Sigmoid colon (tissue), 6 donors: ENCODE measurements at regions not wholly inside any gene's neighbourhood (a gene's known extent, or its start where the extent isn't known, plus 50 kb on each side); places are given as distances from the start of the nearest gene placed in this dataset.

Source experiments
- DNase-seq: peaks from one replicate; pipeline ENCODE4 v3.0.0-alpha.2; 2019
- H3K27ac ChIP-seq, 4 donors: fragments of 200-600 bp; sonication (generic); one replicate each; pipeline ENCODE4 v1.5.1; 2016 to 2019; ENCODE audit warnings: mild to moderate bottlenecking in 1 of 4
- H3K27me3 ChIP-seq, 3 donors: fragments of 200-600 bp; sonication (generic); one replicate each; pipeline ENCODE4 v1.5.1; 2019; ENCODE audit warnings: mild to moderate bottlenecking in 1 of 3
- H3K36me3 ChIP-seq, 4 donors: fragments of 200-600 bp; sonication (generic); one replicate each; pipeline ENCODE4 v1.5.1; 2016 to 2019
- H3K4me1 ChIP-seq, 4 donors: fragments of 200-600 bp; sonication (generic); one replicate each; pipeline ENCODE4 v1.5.1; 2017 to 2019
- H3K4me3 ChIP-seq, 4 donors: fragments of 200-600 bp; sonication (generic); one replicate each; pipeline ENCODE4 v1.5.1; 2017 to 2019; ENCODE audit warnings: mild to moderate bottlenecking in 2 of 4, moderate library complexity in 1 of 4
- H3K9me3 ChIP-seq, 4 donors: fragments of 200-600 bp in 3 of 4; sonication (generic) in 3 of 4; one replicate each; pipeline versions ENCODE4 v1.5.1 to v1.6.1; 2013 to 2019
- EP300 ChIP-seq, 4 donors: sonication (generic); formaldehyde crosslinking; IDR thresholded peaks; one replicate each; pipeline ENCODE4 v1.6.1; 2017; ENCODE audit warnings: antibody characterized with exemption in 4 of 4
- POLR2A ChIP-seq, 2 donors: fragments of 450-650 bp; IDR thresholded peaks; one replicate each; pipeline ENCODE4 v1.6.1; 2016; ENCODE audit warnings: antibody characterized with exemption in 2 of 2, mild to moderate bottlenecking in 2 of 2, moderate library complexity in 2 of 2
- POLR2AphosphoS5 ChIP-seq, 4 donors: sonication (generic); formaldehyde crosslinking; IDR thresholded peaks; one replicate each; pipeline ENCODE4 v1.6.1; 2017; ENCODE audit warnings: antibody characterized with exemption in 4 of 4
- WGBS, 2 donors: extraction: QIAGEN DNeasy Blood & Tissue Kit; methylation state at CpG; one replicate each; pipeline ENCODE4 v1.1.7; 2013; 5-methylcytosine and 5-hydroxymethylcytosine counted together
- intact Hi-C: fragments of 100-400 bp; cut with DNase I; formaldehyde crosslinking; loops from one replicate; pipeline ENCODE4 v1.15.1; 2023
- TF ChIP-seq, protein P1 (sequence below), 4 experiments: fragments of 450-650 bp in 3 of 4; fragments of 200-600 bp in 1 of 4; IDR thresholded peaks; one replicate each; pipeline ENCODE4 v1.5.1; 2016 to 2019; ENCODE audit warnings: antibody characterized with exemption in 4 of 4, mild to moderate bottlenecking in 3 of 4, moderate library complexity in 2 of 4
- donor health status: healthy with polysubstance abuse.
- donor health status: healthy.

GRCh38 chr6:118748311-118749062 is 97.1 kb upstream of the CEP85L start:
- H3K9me3 ChIP-seq: no peaks in the 10 kb centered on the region
- no peak for DNase-seq
- H3K27me3 ChIP-seq: no peaks in the 10 kb centered on the region
- H3K4me1 ChIP-seq: peaks cover 0 to 7% (median 0%) of the 10 kb centered on the region in 4 donors
- H3K4me3 ChIP-seq: no peak overlapping the region
- H3K36me3 ChIP-seq: no peaks in the 10 kb centered on the region
- TF ChIP-seq POLR2A (IDR thresholded peaks at IDR 0.05): no peak
- no peak for TF ChIP-seq EP300 (IDR thresholded peaks at IDR 0.05)
- TF ChIP-seq POLR2AphosphoS5 (IDR thresholded peaks at IDR 0.05): no peak
- TF ChIP-seq, protein P1, sequence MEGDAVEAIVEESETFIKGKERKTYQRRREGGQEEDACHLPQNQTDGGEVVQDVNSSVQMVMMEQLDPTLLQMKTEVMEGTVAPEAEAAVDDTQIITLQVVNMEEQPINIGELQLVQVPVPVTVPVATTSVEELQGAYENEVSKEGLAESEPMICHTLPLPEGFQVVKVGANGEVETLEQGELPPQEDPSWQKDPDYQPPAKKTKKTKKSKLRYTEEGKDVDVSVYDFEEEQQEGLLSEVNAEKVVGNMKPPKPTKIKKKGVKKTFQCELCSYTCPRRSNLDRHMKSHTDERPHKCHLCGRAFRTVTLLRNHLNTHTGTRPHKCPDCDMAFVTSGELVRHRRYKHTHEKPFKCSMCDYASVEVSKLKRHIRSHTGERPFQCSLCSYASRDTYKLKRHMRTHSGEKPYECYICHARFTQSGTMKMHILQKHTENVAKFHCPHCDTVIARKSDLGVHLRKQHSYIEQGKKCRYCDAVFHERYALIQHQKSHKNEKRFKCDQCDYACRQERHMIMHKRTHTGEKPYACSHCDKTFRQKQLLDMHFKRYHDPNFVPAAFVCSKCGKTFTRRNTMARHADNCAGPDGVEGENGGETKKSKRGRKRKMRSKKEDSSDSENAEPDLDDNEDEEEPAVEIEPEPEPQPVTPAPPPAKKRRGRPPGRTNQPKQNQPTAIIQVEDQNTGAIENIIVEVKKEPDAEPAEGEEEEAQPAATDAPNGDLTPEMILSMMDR (IDR thresholded peaks at IDR 0.05): no peak
- WGBS, 2 donors: 61 to 73% methylated on average over 9 of the region's 9 CpGs
- H3K27ac ChIP-seq: no peak overlapping the region
- intact Hi-C loops: no loop called here

- no peak overlapping the region for H3K27ac ChIP-seq
- intact Hi-C loops: no loop called here
- H3K36me3 ChIP-seq: no peaks in the 10 kb centered on the region
- H3K27me3 ChIP-seq: no peaks in the 10 kb centered on the region
- DNase-seq: no peak
- peaks cover 0 to 9% (median 0%) of the 10 kb centered on the region in 4 donors for H3K4me1 ChIP-seq
- TF ChIP-seq POLR2A (IDR thresholded peaks at IDR 0.05) (no peak), POLR2AphosphoS5 (IDR thresholded peaks at IDR 0.05) (no peak), EP300 (IDR thresholded peaks at IDR 0.05) (no peak)
- TF ChIP-seq, protein P1 (IDR thresholded peaks at IDR 0.05): no peak
- H3K9me3 ChIP-seq: no peaks in the 10 kb centered on the region
- H3K4me3 ChIP-seq: no peak overlapping the region
Observed at GRCh38 chr6:118746825-118747174, 95.4 kb upstream of the CEP85L start.

GRCh38 chr6:118746145-118746824 is 94.9 kb upstream of the CEP85L start:
- H3K36me3 ChIP-seq: no peaks in the 10 kb centered on the region
- WGBS, 2 donors: 53 to 68% methylated on average over 6 of the region's 6 CpGs
- no peaks in the 10 kb centered on the region for H3K27me3 ChIP-seq
- DNase-seq: no peak
- peaks cover 0 to 9% (median 0%) of the 10 kb centered on the region in 4 donors for H3K4me1 ChIP-seq
- H3K4me3 ChIP-seq: no peak overlapping the region
- intact Hi-C loops: no loop called here
- H3K27ac ChIP-seq: no peak overlapping the region
- no peaks in the 10 kb centered on the region for H3K9me3 ChIP-seq
- TF ChIP-seq POLR2AphosphoS5 (IDR thresholded peaks at IDR 0.05) (no peak), EP300 (IDR thresholded peaks at IDR 0.05) (no peak), POLR2A (IDR thresholded peaks at IDR 0.05) (no peak)
- TF ChIP-seq, protein P1 (IDR thresholded peaks at IDR 0.05): no peak

GRCh38 chr6:118745156-118745555 is 93.8 kb upstream of the CEP85L start:
- TF ChIP-seq EP300 (IDR thresholded peaks at IDR 0.05): no peak
- TF ChIP-seq, protein P1 (IDR thresholded peaks at IDR 0.05): no peak
- TF ChIP-seq POLR2AphosphoS5 (IDR thresholded peaks at IDR 0.05): no peak
- TF ChIP-seq POLR2A (IDR thresholded peaks at IDR 0.05): no peak
- Histone ChIP-seq H3K4me1 (peaks cover 0 to 9% (median 0%) of the 10 kb centered on the region in 4 donors), H3K9me3 (no peaks in the 10 kb centered on the region), H3K27me3 (no peaks in the 10 kb centered on the region), H3K27ac (no peak overlapping the region), H3K4me3 (no peak overlapping the region), H3K36me3 (no peaks in the 10 kb centered on the region)
- intact Hi-C loops: no loop called here
- DNase-seq: no peak
- 84 to 90% methylated on average over 7 of the region's 7 CpGs for WGBS, 2 donors
